Natural killer cell (primary cell): ENCODE measurements at regions not wholly inside any gene's neighbourhood (a gene's known extent, or its start where the extent isn't known, plus 50 kb on each side); places are given as distances from the start of the nearest gene placed in this dataset.

Experiments
- ATAC-seq, 3 donors: fragments of 150-1000 bp in 2 of 3; fragments of 200-7000 bp in 1 of 3; cut with Tn5 transposase; 1 replicate in 1 of 3; 2 replicates in 2 of 3; pipeline ENCODE4 v1.10.0; 2021; ENCODE audit warnings: mild to moderate bottlenecking in 2 of 3, moderate library complexity in 2 of 3
- DNase-seq, 2 donors: peaks; one replicate each; pipeline versions ENCODE4 v3.0.0 to v3.0.0-alpha.2; 2013 to 2021; ENCODE audit warnings: mixed read lengths in 1 of 2
- H3K27ac ChIP-seq: one replicate; pipeline ENCODE4 v1.5.1; 2013; ENCODE audit warnings: mild to moderate bottlenecking, low read length
- H3K27me3 ChIP-seq: one replicate; pipeline ENCODE4 v1.6.1; 2013; ENCODE audit warnings: low read length; ENCODE audit not compliant: control insufficient read depth, insufficient read depth
- H3K36me3 ChIP-seq: one replicate; pipeline ENCODE4 v1.6.1; 2013; ENCODE audit warnings: low read length; ENCODE audit not compliant: control insufficient read depth, insufficient read depth
- H3K4me1 ChIP-seq: one replicate; pipeline ENCODE4 v1.6.1; 2013; ENCODE audit warnings: low read length; ENCODE audit not compliant: control insufficient read depth, insufficient read depth
- H3K4me3 ChIP-seq: one replicate; pipeline ENCODE4 v1.5.1; 2013; ENCODE audit warnings: low read length
- H3K9me3 ChIP-seq: one replicate; pipeline ENCODE4 v1.6.1; 2013; ENCODE audit warnings: low read length; ENCODE audit not compliant: control insufficient read depth, insufficient read depth
- H3K27ac Mint-ChIP-seq, 2 donors: one replicate each; pipeline ENCODE4 v1.8.0; 2022; ENCODE audit warnings: mild to moderate bottlenecking in 2 of 2, mixed read lengths in 2 of 2, moderate library complexity in 1 of 2
- H3K27me3 Mint-ChIP-seq, 2 donors: one replicate each; pipeline ENCODE4 v1.8.0; 2022; ENCODE audit warnings: low read depth in 2 of 2, mixed read lengths in 2 of 2
- H3K36me3 Mint-ChIP-seq: one replicate; pipeline ENCODE4 v1.8.0; 2022; ENCODE audit warnings: mixed read lengths
- H3K4me1 Mint-ChIP-seq, 2 donors: one replicate each; pipeline ENCODE4 v1.8.0; 2022; ENCODE audit warnings: mixed read lengths in 2 of 2
- H3K4me3 Mint-ChIP-seq: one replicate; pipeline ENCODE4 v1.8.0; 2022; ENCODE audit warnings: mild to moderate bottlenecking, moderate library complexity, mixed read lengths
- H3K9me3 Mint-ChIP-seq, 2 donors: one replicate each; pipeline ENCODE4 v1.8.0; 2022; ENCODE audit warnings: mixed read lengths in 2 of 2
- CTCF ChIP-seq: fragments of 200-600 bp; IDR thresholded peaks from one replicate; pipeline ENCODE4 v1.8.0; 2022; ENCODE audit warnings: antibody characterized with exemption
- WGBS: methylation state at CpG from one replicate; pipeline ENCODE4 v1.1.7; 2013; ENCODE audit warnings: missing lambda C conversion rate; ENCODE audit not compliant: insufficient coverage; 5-methylcytosine and 5-hydroxymethylcytosine counted together
- intact Hi-C: fragments of 100-400 bp; cut with micrococcal nuclease; formaldehyde crosslinking; loops from one replicate; pipeline ENCODE4 v1.14.2; 2022

DNA sequence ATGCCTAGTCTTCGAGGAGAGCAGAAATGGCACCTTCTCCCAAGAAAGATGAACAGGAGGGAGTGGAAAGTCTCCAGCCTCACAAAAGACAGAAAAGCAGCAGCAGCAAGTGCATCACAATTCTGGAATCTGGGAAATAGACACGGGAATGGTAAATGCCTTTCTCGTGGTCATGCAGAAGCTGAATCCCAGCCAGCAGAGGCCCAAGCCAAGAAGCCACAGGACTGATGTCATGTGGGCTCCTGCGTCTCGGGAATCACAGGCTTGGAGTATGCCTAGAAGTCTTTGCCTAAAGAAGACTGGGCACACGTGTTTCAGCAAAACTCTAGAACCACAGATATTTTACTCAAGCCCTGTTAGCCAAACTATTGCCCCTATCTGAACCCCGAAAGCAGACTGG lies 260.3 kb upstream of the PLD5 start:
- TF ChIP-seq CTCF: no peak
- intact Hi-C loops: no loop called here
- Mint-ChIP-seq H3K4me3 (no peak overlapping the region), H3K4me1 (no peaks in the 10 kb centered on the region), H3K9me3 (peaks cover 3% of the 10 kb centered on the region in 2 donors), H3K36me3 (no peaks in the 10 kb centered on the region), H3K27me3 (peaks cover 0 to 3% of the 10 kb centered on the region in 2 donors), H3K27ac (no peak overlapping the region)
- 76% methylated on average over 6 of the region's 7 CpGs for WGBS
- Histone ChIP-seq H3K9me3 (no peaks in the 10 kb centered on the region), H3K36me3 (no peaks in the 10 kb centered on the region), H3K4me1 (no peaks in the 10 kb centered on the region), H3K27ac (peak overlapping the region; percentile 37), H3K27me3 (no peaks in the 10 kb centered on the region), H3K4me3 (no peak overlapping the region)
- DNase-seq (no peak), ATAC-seq (no peak)

DNA sequence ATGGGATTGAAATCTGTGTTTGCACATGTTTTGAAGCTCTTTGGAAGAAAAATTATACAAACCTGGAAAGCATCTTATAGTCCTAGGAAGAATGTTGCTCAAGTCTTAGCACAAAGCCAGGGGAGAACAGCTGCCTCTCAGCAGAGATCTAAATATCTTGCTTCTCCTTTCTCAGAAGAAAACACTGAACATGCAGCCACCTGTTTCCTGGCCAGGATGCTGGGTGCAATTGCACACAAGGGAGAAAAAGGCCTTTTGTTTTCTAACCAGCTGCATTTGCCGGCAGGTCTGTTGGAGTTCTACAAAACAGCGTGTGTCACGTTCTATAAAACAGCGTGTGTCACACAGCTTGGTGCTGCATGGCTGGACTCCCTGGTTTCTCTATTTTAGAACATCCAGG lies 259.6 kb upstream of the PLD5 start:
- DNase-seq: no peak

GRCh38 chr1:242774256-242774655 lies 249.8 kb upstream of the PLD5 start:
- no peak for TF ChIP-seq CTCF
- Mint-ChIP-seq H3K9me3 (peaks cover 3 to 4% of the 10 kb centered on the region in 2 donors), H3K36me3 (no peaks in the 10 kb centered on the region), H3K27me3 (no peaks in the 10 kb centered on the region), H3K4me1 (no peaks in the 10 kb centered on the region), H3K4me3 (no peak overlapping the region), H3K27ac (no peak overlapping the region)
- intact Hi-C loops: no loop called here
- Histone ChIP-seq H3K9me3 (no peaks in the 10 kb centered on the region), H3K4me3 (no peak overlapping the region), H3K27ac (no peak overlapping the region), H3K4me1 (no peaks in the 10 kb centered on the region), H3K27me3 (no peaks in the 10 kb centered on the region), H3K36me3 (no peaks in the 10 kb centered on the region)
- no peak for DNase-seq
- ATAC-seq: no peak
- 97% methylated on average over 20 of the region's 20 CpGs for WGBS

More for the DNA sequence above, 259.6 kb upstream of the PLD5 start:
- peaks cover 0 to 3% of the 10 kb centered on the region in 2 donors for H3K27me3 Mint-ChIP-seq
- Histone ChIP-seq H3K4me1 (no peaks in the 10 kb centered on the region), H3K36me3 (no peaks in the 10 kb centered on the region), H3K27ac (peak overlapping the region; percentile 37), H3K9me3 (no peaks in the 10 kb centered on the region), H3K27me3 (no peaks in the 10 kb centered on the region), H3K4me3 (no peak overlapping the region)
- no peaks in the 10 kb centered on the region for H3K36me3 Mint-ChIP-seq
- no peaks in the 10 kb centered on the region for H3K4me1 Mint-ChIP-seq
- 3% methylated on average over 4 of the region's 4 CpGs for WGBS
- intact Hi-C loops: no loop called here
- no peak overlapping the region for H3K27ac Mint-ChIP-seq
- no peak for TF ChIP-seq CTCF
- H3K9me3 Mint-ChIP-seq: peaks cover 3% of the 10 kb centered on the region in 2 donors
- no peak overlapping the region for H3K4me3 Mint-ChIP-seq
- no peak for ATAC-seq

GRCh38 chr1:242770366-242770765 lies 245.9 kb upstream of the PLD5 start:
- no peak for TF ChIP-seq CTCF
- Histone ChIP-seq H3K27me3 (no peaks in the 10 kb centered on the region), H3K4me1 (no peaks in the 10 kb centered on the region), H3K36me3 (no peaks in the 10 kb centered on the region), H3K9me3 (no peaks in the 10 kb centered on the region), H3K27ac (no peak overlapping the region), H3K4me3 (no peak overlapping the region)
- Mint-ChIP-seq H3K9me3 (peaks cover 6 to 8% of the 10 kb centered on the region in 2 donors), H3K27ac (no peak overlapping the region), H3K36me3 (no peaks in the 10 kb centered on the region), H3K4me1 (no peaks in the 10 kb centered on the region), H3K27me3 (no peaks in the 10 kb centered on the region), H3K4me3 (no peak overlapping the region)
- intact Hi-C loops: no loop called here
- 67% methylated on average over 1 of the region's 1 CpG for WGBS
- DNase-seq (no peak), ATAC-seq (no peak)
